HG02981 (cell line): ENCODE measurements at regions not wholly inside any gene's neighbourhood (a gene's known extent, or its start where the extent isn't known, plus 50 kb on each side); places are given as distances from the start of the nearest gene placed in this dataset.

Experiments
- ATAC-seq: cut with Tn5 transposase; IDR thresholded peaks from one replicate; pipeline ENCODE4 v1.9.1; 2021; ENCODE audit warnings: mild to moderate bottlenecking, moderate library complexity; ENCODE audit not compliant: unreplicated experiment

DNA sequence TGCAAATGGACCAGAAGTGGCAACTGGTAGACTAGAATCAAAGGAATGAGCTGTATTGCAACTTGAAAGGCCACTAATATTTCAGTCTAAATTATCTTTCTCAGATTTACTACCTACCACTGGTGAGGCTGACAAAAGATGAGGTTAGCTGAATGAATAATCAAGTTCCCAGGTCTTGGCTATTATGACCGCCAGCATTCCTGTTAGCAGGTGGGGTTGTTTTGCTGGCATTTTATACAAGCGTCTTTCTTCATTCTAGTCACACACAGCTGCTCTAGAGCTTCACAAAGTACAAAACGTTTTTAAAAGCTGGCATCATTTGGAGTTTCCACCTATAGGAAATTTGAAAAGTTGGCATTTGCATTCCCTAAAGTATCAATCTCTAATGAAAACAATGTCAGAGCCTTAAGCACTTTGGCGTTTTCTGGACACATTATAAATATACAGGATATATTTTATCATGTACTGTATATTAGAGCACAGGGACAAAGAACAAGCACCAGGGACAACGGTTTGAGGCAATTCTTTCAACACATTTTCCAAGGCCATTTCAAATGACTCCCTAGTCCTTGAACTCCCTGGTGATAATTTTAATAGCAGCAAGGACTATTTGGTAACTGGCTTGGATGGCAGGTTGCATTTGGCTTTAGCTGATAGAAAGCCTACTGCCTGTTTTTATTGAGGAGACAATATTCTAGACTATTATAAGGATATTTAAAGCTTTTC, 410.2 kb upstream of the CHST9 start:
- no peak for ATAC-seq

DNA sequence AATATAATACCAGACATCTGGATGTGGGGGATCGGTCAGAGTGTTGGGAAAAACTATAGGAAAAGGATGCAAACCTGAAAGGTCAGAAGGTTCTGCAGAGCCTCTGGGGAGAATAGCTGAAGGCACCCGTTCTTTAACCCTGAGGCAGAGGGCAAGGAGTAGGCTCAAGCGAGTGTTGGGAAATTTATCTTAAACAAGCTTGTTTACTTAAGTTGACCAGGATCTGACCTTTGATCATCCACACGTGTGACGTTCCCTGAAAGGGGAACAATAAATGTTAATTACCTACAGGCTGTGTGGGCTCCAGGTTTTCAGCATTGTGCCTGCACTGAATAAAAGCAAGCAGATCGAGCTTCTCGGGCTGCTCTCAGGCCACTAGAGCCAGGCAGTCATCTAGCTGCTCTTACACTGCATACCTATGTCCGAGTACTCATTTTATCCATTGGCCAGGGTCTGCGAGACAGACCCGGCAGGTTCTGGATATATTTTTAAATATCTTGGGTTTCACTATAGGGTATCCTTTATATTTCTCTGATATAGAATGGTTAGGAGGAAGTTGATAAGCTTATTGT, 400.6 kb upstream of the CHST9 start:
- no peak for ATAC-seq

DNA sequence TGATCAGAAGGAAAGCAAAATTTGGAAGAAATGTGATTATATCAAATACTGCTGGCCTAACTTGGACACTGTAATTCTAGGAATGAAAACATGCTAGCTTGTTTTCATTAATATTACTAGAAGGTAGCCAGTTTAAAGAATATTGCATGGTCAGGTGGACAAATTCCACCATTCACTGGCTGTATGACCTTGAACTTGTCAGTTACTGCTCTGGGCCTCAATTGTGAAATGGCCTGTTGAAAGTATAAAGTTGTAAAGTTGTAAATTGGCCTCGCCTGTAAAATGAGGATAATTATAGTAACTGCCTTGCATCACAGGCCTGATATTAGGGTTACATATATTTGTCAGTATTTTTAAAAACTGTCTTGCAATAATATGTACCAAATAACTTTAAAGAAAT, 398.4 kb upstream of the CHST9 start:
- ATAC-seq: no peak

DNA sequence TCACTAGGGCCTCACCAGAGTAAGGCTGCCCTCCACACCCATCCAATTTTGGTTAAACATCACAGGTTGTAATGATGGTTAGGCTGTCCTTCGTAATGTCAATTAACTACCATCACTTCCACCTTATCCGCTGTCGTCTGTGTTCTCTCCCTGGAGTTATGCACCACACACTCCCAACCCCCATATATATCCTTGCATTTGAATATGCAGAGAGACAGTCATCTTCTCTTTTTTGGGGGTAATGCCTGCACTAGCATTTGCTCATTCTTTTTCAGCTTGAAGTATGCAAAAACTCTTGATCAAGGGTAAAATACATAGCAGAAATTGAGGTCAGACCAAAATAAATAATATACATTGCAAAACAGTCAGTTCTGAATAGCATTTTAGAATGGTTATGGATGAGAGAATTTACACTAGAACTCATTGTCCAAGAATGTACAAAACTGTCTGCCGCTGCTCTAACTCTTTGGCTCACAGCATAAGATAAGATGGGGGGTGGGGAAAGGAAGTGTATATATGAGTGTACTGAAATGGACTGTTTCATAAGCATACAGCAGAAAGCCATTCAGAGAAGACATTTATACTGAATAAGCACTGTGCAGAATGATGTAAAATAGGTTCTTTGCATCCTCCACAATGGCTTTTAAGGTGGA, 397.8 kb upstream of the CHST9 start:
- ATAC-seq: no peak

DNA sequence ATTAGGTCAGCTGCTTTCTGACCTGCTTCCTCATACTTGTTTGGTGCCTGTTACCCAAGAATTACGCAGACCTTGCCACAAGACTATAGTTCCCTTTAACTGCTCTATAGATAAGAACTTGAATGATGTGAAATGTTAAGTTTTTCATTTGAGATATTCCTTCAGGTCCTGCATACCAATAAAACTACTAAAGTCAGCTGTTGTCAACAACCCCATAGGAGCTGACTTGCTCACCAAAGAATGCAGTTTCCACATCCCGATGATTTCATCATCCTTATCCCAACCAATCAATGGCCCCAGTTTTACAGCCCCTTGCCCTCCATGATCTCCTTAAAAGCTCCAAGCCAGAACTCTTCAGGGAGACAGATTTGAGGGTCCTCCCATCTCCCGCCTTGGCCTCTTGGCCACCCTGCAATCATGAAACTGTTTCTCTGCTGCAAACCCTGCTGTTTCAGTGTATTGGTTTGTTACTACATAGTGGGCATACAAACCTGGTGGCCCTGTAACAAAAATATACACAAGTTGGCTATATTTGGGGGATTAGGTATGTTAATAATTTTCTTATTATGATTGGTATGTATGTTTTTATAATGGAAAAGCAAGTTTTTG, 396.3 kb upstream of the CHST9 start:
- no peak for ATAC-seq

DNA sequence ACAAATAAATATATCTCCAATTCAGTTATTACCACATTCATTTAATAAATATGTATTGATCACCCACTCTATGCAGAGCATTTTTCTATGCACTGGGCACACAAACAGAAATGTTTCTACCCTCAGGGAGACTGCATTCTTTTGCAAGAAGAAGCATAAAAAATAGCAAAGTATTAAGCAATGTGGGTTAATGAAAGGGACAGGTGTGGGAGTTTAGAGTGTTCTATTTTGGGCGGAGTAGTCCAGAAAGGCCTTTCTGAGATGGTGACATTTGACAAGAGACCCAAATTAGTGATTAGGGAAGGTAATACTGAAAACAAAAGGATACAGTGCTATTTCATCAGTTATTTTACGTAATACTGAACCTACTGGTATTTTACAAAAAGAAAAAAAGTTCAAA, 394.3 kb upstream of the CHST9 start:
- no peak for ATAC-seq

DNA sequence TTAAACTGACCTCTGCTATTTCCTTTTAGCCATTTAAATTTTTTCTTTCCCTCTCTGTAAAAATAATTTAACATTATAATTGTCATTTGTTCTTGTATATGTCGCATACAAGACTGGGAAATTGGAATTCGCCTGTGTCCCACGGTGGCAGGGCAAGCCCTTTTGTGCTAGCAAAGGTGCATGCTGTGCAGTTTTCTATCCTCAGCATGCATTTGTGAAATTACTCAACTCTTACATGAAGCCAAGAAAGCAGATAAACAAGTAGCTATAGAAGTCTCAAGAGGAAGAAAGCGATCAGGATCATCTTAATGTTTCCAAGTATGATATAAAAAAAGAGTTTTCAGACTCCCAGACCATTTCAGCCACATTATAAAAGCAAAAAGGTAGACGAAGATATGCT, 392.6 kb upstream of the CHST9 start:
- ATAC-seq: no peak

DNA sequence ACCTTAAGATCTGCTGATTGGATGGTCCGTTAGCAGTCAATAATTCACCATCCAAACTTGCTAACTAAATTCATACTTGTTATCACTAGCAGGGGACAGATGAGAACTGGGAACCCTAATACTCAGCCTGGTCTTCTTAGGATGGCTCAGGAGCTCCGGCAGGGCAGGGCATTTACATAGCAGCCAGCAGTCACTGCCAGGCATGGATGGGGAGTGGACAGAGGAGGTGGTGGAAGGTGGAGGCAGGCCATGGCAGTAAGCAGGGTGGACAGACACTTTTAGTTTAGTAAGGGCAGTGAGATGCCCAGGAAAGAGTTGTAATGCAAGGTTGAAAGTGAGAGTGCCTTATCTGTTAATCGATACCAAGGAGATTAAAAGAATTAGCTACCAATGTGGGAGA, 392.2 kb upstream of the CHST9 start:
- no peak for ATAC-seq

DNA sequence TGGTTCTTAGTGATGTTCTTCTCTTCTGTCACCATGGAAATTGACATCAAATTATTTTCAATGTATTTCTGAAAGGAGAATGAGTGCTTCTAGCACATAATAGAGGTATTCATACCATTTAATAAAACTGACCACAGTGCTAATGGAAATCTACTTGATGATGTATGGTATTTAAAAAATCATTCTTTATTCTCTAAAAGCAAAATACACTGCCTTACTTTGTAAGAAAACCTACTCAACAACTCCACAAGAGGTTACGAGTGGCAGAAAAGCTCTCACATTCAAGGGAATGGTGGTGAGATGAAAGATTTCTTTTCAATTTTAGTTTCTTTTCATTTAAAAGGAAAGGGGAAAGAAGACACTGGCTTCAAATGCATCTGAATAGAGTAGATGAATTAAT, 382.3 kb upstream of the CHST9 start:
- no peak for ATAC-seq

DNA sequence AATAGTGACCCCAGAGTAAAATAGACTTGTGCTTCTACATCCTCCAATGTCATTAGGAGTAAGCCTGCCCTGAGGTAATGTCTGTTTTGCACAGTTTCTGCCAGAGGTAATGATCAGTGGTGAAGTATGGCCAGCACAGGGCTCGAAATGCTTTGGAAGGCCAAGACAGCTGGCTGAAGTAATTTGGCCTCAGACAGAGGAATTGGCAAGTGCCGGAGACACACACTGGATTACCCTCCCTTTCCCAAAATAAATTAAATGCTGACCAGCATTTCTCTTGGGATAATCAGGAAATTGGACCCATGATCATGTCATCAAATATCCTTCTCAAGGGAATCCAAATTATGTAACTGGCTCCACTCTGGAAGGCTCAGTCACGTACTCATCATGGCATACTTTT, 379.0 kb upstream of the CHST9 start:
- ATAC-seq: no peak

DNA sequence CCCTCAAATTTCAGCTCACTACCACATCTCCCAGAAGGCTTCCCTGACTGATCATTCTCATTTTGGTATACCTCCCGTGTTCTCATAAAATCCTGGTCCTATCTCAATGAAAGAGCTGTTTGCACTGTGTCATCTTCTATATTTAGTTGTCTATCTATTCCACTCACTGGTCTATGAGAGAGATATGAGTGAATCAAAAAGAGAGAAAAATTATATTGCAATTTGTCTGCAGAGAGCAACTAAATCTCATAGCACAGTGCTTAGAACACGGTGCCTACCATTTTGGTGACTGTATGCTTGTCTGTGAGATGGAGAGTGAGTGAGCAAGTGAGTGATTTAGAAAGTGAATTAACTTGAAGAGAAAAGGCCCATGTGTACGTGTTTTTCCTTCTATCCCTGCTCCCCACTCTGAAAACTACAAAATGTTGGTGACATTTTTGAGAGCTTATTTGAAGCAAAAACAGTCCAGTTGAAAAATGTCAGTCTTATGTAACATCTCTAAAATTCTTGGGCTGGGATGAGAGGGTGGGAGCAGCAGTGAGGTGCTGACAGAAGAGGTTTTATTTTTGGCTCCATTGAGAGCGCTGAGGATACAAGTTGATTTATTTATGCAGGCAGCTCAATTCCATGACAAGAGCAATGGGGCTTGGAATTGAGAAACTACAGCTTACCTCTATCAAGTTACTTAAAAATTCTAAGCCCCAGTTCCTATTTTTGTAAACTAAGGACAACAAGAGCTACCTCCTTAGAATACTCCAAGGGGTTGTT, 373.5 kb upstream of the CHST9 start:
- ATAC-seq: no peak

DNA sequence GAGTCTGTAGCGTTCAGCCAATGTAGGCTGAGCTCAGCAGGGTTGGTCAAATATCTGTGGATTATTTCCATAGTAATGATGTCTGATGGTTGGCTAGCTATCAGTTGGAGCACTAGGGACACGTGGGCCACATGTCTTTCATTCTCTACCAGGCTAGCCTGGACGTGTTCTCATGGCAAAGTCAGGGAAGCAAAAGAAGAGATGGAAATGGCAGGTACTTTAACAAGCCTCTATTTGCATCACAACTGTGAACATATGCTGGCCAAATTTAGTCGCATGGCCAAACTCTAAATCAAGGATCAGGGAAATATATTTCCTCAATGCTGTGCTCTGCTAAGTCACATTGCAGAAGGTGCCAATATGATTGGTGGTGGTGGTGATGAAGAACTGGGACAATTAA, 371.6 kb upstream of the CHST9 start:
- no peak for ATAC-seq

DNA sequence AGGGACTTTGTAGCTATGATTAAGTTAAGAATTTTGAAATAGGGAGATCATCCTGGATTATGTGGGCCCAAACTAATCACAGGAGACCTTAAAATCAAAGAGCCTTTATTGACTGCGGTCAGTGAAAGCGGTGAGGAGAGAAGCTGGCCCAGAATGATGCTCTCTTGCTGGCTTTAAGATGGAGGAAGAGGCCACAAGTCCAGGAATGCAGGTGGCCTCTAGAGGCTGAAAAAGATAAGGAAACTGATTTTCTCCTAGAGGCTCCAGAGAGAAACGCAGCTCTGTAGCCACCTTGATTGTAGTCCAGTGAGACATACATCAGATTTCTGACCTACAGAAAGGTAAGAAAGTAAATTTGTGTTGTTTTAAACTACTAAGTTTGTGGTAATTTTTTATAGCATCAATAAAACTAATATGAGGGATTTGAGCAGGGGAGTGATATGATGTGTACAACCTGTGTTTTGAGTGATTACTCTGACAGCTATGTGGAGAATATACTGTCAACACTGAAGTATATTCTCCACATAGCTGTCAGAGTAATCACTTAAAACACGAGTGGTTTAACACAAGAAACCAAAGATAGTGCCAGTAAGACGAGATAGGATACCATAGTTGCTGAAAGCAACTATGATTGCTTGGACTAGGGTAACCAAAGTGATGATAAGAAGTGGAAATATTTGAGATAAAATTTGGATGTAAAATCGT, 364.4 kb upstream of the CHST9 start:
- no peak for ATAC-seq

DNA sequence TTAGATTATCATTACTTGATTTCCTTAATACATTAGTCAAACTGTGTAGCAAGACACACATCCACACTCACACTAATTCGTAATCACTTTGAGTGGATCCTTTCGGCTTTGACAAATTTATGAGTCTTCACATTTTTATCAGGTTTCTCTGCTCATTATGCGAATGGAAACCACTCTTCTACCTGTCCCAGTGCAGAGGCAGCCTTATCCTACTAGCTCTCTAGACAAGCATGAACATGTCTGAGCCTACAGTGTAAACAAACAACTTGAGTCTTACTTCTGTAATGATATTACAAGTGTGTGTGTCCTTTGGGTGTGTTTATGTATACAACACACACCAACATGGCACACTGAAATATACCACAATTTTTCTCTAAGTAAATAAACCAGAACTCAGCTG, 361.9 kb upstream of the CHST9 start:
- ATAC-seq: no peak

DNA sequence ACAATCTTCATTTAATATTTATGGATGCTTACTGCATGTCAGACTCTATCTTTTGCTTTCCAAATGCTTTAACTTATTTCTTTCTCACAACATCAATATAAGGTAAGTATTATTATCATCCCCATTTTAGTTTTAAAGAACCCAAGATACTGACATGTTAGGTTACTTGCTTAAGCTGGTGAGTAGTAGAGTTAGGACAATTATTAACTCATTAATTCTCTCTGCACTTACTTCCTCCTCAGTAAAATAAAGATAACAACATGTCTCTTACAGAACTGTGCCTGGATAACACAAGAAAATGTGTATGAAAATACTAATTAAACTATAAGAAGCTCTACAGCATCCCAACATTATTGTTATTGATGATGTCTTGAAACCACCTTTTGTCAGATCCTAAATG, 359.1 kb upstream of the CHST9 start:
- ATAC-seq: no peak

DNA sequence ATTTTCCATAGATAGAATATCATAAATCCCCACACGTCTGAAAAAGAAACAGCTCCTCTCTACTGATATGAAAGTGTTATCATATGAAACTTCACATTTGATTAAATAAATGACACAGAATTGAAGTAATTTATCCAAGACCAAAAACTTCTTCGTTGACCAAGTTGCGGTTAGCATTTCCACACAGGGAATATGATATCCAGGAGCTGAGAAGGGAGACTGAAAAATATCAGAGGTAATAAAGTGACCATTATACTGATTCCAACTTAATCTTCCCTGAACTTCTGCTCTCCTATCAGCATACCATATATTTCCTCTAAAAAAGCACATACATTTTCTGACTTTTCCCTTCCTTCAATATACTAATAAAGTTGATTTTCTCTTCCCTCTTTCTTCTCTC, 356.2 kb upstream of the CHST9 start:
- no peak for ATAC-seq

DNA sequence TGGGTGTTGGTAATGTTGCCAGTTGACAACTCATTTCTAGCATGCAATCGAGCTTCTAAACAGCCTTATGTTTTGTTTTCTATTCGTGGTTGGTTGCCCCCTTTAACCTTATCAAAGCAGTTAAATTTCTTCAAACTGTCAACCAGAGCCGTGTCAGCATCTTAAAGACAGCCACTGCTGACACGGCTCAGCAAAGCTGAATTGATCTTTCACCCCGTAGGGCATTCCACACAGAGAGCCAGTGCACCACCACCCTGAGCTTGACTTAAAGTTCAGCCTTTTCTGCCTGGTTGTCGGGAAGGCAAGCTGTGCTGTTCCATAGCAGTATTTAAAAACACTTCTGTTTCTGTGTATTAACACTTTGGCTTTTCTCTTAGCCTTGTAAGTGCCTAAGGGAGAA, 355.0 kb upstream of the CHST9 start:
- no peak for ATAC-seq

DNA sequence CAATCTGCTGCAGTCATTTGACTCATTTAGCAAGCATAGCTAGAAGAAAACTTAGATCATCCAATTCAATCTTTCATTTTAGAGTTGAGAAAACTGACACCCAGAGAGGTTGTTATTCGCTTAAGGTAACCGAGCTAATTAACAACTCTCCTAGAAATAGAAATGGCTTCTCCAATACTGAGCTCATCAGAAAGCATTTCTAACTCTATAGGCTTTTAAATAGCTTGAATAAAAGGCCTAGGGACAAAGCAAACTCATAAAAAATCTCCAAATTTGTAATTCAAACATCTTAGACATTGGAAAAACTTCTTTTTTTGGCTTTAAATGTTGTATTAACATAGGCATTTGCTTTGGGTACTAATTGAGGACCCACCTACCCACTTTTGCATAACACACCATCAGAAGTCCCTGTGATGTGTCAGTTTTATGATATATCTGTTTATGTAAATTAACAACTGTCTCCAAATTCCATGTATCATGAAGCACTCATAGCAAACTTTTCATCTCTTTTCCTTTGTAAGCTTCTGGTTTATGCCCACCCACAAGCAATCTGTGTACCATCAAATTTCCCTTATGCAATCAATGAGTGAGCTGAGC, 343.9 kb upstream of the CHST9 start:
- no peak for ATAC-seq

DNA sequence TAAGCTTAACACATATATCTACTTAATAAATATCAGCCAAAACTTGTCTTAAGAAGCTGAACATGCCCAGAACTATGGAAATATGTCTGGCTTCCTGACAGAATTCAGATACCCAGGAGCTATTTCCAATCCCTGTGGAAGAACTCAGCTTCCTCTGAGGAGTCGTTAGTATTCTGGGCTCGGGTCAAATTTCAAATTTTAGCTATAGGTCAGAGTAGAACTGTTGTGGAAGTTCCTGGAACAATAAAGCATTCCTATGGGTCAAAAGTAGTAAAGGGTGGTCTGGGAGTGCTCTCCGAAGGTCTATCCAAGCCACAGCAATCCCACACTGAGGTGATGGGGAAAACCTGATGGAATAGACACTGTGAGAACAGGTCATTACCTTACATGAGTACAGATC, 342.7 kb upstream of the CHST9 start:
- ATAC-seq: no peak

DNA sequence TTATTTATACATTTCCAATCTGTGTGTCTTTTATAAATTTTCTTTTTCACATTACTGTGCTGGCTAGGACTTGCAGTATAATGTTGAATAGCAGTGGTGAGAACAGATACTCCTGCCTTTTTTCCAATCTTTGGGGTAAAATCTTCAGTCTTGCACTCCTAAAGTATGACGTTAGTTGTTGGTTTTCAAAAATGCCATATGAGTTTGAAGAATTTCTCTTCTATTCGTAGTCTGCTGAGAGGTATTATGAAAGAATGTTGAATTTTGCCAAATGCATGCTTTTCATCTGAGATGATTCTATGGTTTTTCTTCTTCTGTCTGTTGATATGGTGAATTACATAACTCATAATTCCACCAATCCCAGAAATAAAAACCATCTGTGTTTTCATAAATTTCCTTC, 335.3 kb upstream of the CHST9 start:
- no peak for ATAC-seq
